Esophagus muscularis mucosa (tissue), 4 donors: ENCODE measurements at regions not wholly inside any gene's neighbourhood (a gene's known extent, or its start where the extent isn't known, plus 50 kb on each side); places are given as distances from the start of the nearest gene placed in this dataset.

ENCODE experiments used
- DNase-seq: peaks from one replicate; pipeline ENCODE4 v3.0.0-alpha.2; 2017; ENCODE audit errors: extremely low spot score
- H3K27ac ChIP-seq, 4 donors: fragments of 200-600 bp; sonication (generic); replicated peaks in 1 of 4; 1 replicate in 3 of 4; 2 replicates in 1 of 4; pipeline ENCODE4 v1.5.1; 2016 to 2019; ENCODE audit warnings: mild to moderate bottlenecking in 1 of 4
- H3K27me3 ChIP-seq, 4 donors: fragments of 200-600 bp; sonication (generic); one replicate each; pipeline versions ENCODE4 v1.5.1 to v1.6.0; 2016 to 2019
- H3K36me3 ChIP-seq, 4 donors: fragments of 200-600 bp; sonication (generic); one replicate each; pipeline ENCODE4 v1.5.1; 2016 to 2019
- H3K4me1 ChIP-seq, 4 donors: fragments of 200-600 bp; sonication (generic); one replicate each; pipeline ENCODE4 v1.5.1; 2016 to 2019
- H3K4me3 ChIP-seq, 4 donors: fragments of 200-600 bp; sonication (generic); 1 replicate in 2 of 4; 2 replicates in 2 of 4; pipeline ENCODE4 v1.5.1; 2016 to 2019; ENCODE audit warnings: mild to moderate bottlenecking in 4 of 4, moderate library complexity in 1 of 4
- H3K9me3 ChIP-seq, 4 donors: fragments of 200-600 bp; sonication (generic); 1 replicate in 3 of 4; 2 replicates in 1 of 4; pipeline ENCODE4 v1.5.1; 2016 to 2019
- CTCF ChIP-seq, 3 experiments: fragments of 200-600 bp in 2 of 3; fragments of 450-650 bp in 1 of 3; sonication (generic) in 2 of 3; IDR thresholded peaks; one replicate each; pipeline ENCODE4 v1.5.1; 2017 to 2019; ENCODE audit warnings: antibody characterized with exemption in 3 of 3, mild to moderate bottlenecking in 2 of 3, moderate library complexity in 1 of 3
- EP300 ChIP-seq: sonication (generic); formaldehyde crosslinking; IDR thresholded peaks from one replicate; pipeline ENCODE4 v1.6.1; 2017; ENCODE audit warnings: antibody characterized with exemption
- POLR2A ChIP-seq: fragments of 450-650 bp; IDR thresholded peaks from one replicate; pipeline ENCODE4 v1.6.1; 2017; ENCODE audit warnings: antibody characterized with exemption, moderate library complexity, mild to moderate bottlenecking, low read depth
- POLR2AphosphoS5 ChIP-seq, 2 donors: sonication (generic); formaldehyde crosslinking; IDR thresholded peaks; one replicate each; pipeline ENCODE4 v1.6.1; 2017; ENCODE audit warnings: antibody characterized with exemption in 2 of 2
- WGBS: methylation state at CpG from one replicate; pipeline ENCODE4 v1.1.5; 2018; 5-methylcytosine and 5-hydroxymethylcytosine counted together
- intact Hi-C: fragments of 100-400 bp; cut with DNase I; formaldehyde crosslinking; loops from one replicate; pipeline ENCODE4 v1.15.1; 2023

DNA sequence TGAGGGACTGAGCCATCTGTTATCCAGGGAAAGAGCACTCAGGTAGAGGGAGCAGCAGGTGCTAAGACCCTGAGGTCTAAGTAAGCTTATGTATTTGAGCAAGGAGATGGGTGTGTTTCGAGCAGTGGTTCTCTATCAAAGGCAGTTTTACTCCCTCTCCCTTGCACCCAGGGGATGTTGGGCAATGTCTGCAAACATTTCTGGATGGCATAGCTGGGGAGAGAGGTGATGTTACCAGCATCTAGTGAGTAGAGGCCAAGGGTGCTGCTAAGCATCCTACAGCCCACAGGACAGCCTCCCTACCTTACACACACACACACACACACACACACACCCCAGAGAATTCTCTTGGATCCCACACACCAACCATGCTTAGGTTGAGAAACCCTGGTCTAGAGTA lies 221.0 kb upstream of the PWP1 start:
- no peak for TF ChIP-seq POLR2A
- TF ChIP-seq CTCF (IDR thresholded peaks at IDR 0.05), result no peak
- TF ChIP-seq POLR2AphosphoS5 (IDR thresholded peaks at IDR 0.05), result no peak
- no peak for TF ChIP-seq EP300
- Histone ChIP-seq H3K4me1 (no peaks in the 10 kb centered on the region), H3K36me3 (no peaks in the 10 kb centered on the region), H3K27me3 (peaks cover 0 to 3% (median 0%) of the 10 kb centered on the region in 4 donors), H3K4me3 (no peak overlapping the region), H3K9me3 (no peaks in the 10 kb centered on the region), H3K27ac (no peak overlapping the region)
- WGBS, result 100% methylated on average over 1 of the region's 1 CpG
- intact Hi-C loops, result no loop called here
- no peak for DNase-seq

DNA sequence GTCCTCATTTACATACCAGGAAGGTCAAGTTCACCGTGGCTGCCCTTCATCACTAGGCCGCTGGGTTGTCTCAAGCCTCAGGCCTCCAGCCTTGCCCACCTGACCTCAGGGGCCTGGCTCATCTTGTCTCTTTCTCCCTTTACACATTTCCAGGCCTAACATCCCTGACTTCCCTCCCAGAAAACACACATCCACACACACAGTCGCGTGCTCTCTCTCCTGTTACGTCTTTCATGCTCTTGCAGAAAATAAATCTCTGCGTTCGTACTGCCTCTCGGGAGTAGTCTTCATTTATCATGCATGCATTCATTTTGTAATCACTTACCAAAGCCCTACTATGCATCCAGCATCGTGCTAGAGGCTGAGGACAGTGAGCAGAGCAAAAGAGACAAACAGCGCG lies 220.0 kb upstream of the PWP1 start:
- no peaks in the 10 kb centered on the region for H3K36me3 ChIP-seq
- 83% methylated on average over 11 of the region's 11 CpGs for WGBS
- H3K4me1 ChIP-seq, result no peaks in the 10 kb centered on the region
- TF ChIP-seq EP300 (no peak), POLR2A (no peak), CTCF (IDR thresholded peaks at IDR 0.05) (no peak), POLR2AphosphoS5 (IDR thresholded peaks at IDR 0.05) (no peak)
- H3K4me3 ChIP-seq, result no peak overlapping the region
- DNase-seq, result no peak
- intact Hi-C loops, result no loop called here
- H3K9me3 ChIP-seq, result no peaks in the 10 kb centered on the region
- no peaks in the 10 kb centered on the region for H3K27me3 ChIP-seq
- H3K27ac ChIP-seq, result no peak overlapping the region

- WGBS, result 65% methylated on average over 6 of the region's 6 CpGs
Measured at GRCh38 chr12:107467716-107468115, 217.9 kb upstream of the PWP1 start.

DNA sequence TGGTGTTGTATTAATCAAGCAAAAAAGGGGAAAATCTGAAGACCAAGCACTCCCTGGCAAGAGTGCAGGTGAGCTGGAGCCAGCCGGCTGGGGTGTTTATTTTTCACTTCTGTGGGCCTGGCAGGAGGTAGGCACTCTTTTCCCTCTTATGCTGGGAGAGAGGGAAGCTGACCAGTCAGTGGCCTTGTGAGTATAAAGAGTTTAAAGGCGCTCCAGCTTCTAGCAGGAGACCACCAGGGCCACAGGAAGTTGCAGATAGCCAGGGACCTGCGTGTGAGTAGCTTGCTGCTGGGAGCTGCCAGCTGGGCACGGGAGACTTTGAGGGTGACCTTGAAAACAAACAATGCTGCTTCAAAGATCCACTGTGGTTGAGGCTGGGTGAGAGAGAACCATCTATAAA lies 217.4 kb upstream of the PWP1 start:
- Histone ChIP-seq H3K9me3 (no peaks in the 10 kb centered on the region), H3K27me3 (no peaks in the 10 kb centered on the region), H3K4me1 (no peaks in the 10 kb centered on the region), H3K27ac (no peak overlapping the region), H3K4me3 (no peak overlapping the region), H3K36me3 (no peaks in the 10 kb centered on the region)
- 36% methylated on average over 4 of the region's 4 CpGs for WGBS
- DNase-seq, result no peak
- intact Hi-C loops, result no loop called here
- TF ChIP-seq POLR2AphosphoS5 (IDR thresholded peaks at IDR 0.05), result no peak
- no peak for TF ChIP-seq EP300
- TF ChIP-seq CTCF (IDR thresholded peaks at IDR 0.05), result no peak
- no peak for TF ChIP-seq POLR2A

More at GRCh38 chr12:107467716-107468115, 217.9 kb upstream of the PWP1 start:
- H3K4me1 ChIP-seq, result no peaks in the 10 kb centered on the region
- intact Hi-C loops, result no loop called here
- TF ChIP-seq POLR2AphosphoS5 (IDR thresholded peaks at IDR 0.05) (no peak), POLR2A (no peak), EP300 (no peak), CTCF (IDR thresholded peaks at IDR 0.05) (no peak)
- DNase-seq, result no peak
- H3K27me3 ChIP-seq, result no peaks in the 10 kb centered on the region
- H3K9me3 ChIP-seq, result no peaks in the 10 kb centered on the region
- H3K36me3 ChIP-seq, result no peaks in the 10 kb centered on the region
- no peak overlapping the region for H3K4me3 ChIP-seq
- no peak overlapping the region for H3K27ac ChIP-seq

DNA sequence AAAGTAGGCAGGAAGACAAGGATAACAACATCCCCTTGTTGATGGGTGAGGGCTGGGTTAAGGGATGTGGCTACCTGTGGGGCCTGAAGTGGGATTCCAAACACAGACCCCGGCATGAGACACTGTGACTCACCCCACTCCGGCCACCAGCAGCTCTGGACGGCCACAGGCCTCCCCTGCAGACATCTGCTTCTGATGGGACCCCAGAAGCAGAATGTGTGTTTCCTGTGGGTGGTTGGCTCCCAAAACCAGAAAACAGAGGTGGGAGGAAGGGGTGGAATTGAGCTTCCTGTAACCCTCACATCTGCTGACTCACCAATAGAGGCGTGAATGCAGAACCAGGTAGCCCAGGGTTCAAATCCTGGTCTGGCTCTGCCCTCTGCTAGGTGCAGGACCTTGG lies 216.6 kb upstream of the PWP1 start:
- no peak overlapping the region for H3K4me3 ChIP-seq
- intact Hi-C loops, result no loop called here
- WGBS, result 71% methylated on average over 4 of the region's 4 CpGs

More for the DNA sequence above, 216.6 kb upstream of the PWP1 start:
- no peak for TF ChIP-seq POLR2A
- Histone ChIP-seq H3K27me3 (no peaks in the 10 kb centered on the region), H3K36me3 (no peaks in the 10 kb centered on the region), H3K27ac (no peak overlapping the region), H3K9me3 (no peaks in the 10 kb centered on the region), H3K4me1 (no peaks in the 10 kb centered on the region)
- DNase-seq, result no peak
